HG03064 (cell line): ENCODE measurements at regions not wholly inside any gene's neighbourhood (a gene's known extent, or its start where the extent isn't known, plus 50 kb on each side); places are given as distances from the start of the nearest gene placed in this dataset.

Source experiments
- ATAC-seq: cut with Tn5 transposase; IDR thresholded peaks from one replicate; pipeline ENCODE4 v1.9.1; 2021; ENCODE audit warnings: low read depth; ENCODE audit not compliant: unreplicated experiment

DNA sequence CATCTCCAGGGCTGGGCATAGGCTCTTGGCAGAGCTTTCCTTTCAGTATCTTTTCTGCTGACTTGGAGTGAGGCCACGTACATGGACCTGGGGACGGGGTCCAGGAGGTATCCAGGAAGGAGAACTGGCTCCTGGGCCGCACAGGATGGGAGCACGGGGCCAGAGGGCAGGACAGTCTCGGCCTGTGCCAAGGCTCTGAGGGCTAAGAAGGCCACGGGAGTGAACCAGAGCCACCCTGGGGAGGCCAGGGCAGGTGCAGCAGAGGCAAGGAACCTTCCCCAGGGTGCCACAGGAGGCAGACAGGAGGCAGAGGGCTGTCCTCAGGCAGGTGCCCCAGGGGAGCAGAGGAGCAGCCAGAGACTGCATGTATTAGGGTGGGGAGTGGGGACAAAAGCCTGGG lies 50.3 kb downstream of the PLXNA1 start:
- ATAC-seq: no peak

DNA sequence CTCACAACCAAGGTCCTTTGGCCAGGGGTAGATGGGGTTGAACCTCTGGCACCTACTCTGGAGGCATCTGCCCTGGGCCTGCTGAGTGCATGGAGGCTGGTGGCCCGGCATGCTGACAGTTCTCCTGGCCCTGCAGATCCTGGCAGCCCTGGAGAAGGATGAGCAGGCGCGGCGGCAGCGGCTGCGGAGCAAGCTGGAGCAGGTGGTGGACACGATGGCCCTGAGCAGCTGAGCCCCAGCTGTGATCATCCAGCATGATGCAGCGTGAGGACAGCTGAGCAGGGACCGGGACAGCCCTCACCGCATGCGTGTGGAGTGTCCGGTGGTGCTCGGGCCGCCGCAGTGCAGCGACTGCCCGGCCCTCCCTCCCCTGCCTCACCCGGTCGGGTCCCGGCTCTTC lies 50.9 kb downstream of the PLXNA1 start:
- no peak for ATAC-seq

DNA sequence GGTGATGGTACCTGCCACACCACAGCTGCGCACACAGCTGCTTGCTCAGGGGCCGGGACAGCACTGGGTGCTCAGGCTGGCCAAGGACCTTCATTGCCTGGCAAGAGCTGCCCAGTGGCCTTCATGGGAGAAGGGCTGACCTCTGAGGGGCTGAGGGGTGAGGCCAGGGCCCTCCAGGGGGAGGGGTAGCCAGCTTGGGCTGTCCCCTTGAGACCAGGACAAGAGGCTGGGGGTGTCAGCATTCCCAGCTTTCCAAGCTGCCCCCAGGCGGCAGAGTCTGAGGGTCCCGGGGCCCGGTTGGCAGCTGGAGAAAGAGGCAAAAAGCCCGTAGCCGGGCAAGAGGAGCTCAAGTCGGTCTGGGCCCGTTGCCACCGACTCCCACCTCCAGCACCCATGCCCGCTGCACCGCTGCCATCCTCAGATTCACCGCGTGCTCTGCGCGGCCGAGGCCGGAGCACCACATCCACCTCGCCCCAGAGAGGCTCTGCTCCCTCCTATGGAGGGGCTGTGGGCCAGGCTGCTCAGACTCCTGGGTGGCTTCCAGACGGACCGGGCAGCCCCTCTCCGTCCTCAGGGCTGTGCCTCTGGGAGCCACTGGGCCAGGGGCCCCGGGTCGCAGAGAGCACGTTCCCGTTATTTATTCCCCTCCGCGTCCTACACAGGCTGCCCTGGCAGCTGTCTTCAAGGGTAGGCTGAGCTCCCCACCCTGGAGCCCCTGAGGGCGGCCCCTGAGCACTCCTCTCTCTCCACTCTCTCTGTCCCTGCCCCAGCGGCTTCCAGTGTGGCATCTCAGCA lies 51.5 kb downstream of the PLXNA1 start:
- ATAC-seq: no peak

DNA sequence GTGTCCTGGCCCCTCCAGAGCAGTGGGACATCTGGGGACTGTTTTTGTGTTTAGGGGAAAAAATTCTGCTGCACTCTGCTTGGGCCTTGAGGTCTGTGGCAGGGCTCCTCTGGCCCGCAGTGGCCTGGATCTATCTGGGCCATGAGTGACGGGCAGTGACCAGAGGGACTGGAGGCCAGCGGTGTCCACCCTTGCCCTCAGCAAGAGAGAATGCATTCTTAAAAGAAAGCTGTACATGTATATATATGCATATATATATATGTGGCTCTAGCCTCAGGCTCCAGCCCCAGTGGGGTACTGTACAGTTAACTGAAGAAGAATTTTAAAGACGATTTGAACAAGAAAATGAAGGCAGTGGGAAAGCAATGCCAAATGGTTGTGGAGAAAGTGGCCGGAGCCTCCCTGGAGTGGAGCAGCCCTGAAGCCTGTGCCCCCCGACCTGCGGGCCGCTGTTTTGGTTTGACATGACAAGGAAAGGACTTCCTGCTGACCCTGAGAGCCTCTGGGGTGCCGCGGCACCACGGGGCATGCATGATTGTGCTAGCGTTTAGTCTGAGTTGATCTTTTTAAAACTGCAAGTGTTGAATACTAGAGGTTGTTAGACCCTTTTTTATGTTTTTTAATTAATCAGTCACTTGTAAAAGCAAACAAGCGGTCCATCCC lies 52.2 kb downstream of the PLXNA1 start:
- ATAC-seq: no peak

DNA sequence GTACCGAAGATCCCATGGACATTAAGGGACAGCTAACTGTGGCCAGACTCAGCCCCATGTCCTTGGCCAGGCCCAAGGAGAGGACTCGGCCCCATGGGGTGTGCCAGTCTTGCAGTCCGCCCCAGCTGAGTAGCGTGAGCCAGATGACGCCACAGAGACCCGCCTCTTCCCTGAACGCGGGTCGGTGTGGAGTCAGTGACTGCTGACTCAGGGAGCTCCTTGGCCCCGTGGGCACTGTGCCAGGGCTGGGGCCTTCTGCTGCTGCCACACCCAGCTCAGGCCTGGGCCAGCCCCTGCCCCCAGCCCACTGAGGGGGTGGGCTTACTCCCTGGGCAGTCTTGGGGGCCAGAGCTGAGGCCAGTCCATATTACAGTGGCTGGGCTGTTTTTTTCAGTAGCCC lies 52.8 kb downstream of the PLXNA1 start:
- ATAC-seq: no peak

DNA sequence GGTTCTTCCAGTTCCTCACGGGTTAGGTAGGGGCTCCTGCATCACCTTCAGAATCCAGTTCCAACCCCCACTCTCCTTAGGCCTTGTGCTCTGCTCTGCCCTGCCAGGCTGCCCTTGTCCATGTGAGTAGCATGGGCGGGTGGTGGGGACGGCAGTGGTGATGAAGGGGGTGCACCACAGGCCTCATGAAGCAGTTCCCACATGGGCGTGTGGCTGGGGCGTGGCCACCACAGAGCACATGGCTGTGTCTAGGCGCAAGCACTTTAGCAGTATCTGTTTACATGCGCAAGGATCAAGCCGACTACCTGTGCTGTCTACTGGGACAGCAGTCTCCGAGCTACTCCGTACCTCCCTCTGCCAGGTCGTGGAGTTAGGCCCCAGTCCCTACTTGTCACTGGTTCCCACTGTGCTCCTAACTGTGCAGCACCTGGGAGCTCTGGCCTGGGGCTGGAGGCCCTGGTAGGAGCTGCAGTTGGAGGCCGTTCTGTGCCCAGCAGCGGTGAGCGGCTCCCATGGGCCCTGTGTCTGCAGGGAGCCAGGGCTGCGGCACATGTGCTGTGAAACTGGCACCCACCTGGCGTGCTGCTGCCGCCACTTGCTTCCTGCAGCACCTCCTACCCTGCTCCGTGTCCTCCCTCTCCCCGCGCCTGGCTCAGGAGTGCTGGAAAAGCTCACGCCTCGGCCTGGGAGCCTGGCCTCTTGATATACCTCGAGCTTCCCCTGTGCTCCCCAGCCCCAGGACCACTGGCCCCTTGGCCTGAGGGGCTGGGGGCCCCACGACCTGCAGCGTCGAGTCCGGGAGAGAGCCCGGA lies 53.5 kb downstream of the PLXNA1 start:
- no peak for ATAC-seq

DNA sequence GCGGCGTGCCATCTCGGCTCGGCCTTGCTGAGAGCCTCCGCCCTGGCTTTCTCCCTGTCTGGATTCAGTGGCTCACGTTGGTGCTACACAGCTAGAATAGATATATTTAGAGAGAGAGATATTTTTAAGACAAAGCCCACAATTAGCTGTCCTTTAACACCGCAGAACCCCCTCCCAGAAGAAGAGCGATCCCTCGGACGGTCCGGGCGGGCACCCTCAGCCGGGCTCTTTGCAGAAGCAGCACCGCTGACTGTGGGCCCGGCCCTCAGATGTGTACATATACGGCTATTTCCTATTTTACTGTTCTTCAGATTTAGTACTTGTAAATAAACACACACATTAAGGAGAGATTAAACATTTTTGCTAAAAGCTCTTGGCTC lies 54.1 kb downstream of the PLXNA1 start:
- no peak for ATAC-seq

DNA sequence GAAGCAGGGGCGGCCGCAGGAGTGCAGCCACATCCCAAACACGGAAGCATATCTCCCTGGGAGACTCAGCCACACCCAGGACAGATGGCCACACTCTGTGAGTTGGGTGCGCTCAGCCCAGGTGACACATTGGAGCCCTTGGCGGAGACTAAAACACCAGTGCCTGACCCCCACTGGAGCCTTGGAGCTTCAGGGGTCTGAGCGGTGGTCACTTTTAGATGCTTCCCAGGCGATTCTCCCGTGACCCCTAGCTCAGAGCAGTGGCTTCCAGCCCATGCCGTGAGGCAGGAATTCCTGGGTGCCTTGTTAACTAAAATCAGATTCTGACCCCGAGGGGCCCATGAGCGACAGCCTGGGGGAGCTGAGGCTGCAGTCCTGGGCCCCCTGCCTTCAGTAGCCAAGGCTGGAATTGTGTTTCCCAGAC lies 54.5 kb downstream of the PLXNA1 start:
- no peak for ATAC-seq

DNA sequence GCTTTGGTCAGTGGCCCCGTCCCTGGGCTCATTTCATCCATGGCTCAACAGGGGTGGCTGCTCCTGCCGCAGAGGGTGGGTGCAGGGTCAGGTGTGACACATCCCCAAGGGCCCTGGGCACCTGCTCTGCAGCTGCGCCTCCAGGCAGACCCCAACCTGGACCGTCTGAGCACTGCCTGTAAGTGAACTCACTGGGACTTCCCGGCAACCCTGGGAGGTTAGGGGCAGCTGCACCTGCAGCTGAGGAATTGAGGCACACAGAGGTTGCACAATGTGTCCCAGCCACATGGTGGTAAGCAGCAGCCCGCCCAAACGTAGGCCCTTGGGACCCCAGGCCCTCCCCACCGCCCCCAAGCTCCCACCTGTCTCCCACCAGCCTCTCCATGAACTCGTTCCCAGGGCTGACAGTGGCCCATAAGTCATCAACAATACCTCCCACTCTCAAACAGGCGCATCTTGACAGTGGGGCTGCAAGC lies 55.1 kb downstream of the PLXNA1 start:
- no peak for ATAC-seq

DNA sequence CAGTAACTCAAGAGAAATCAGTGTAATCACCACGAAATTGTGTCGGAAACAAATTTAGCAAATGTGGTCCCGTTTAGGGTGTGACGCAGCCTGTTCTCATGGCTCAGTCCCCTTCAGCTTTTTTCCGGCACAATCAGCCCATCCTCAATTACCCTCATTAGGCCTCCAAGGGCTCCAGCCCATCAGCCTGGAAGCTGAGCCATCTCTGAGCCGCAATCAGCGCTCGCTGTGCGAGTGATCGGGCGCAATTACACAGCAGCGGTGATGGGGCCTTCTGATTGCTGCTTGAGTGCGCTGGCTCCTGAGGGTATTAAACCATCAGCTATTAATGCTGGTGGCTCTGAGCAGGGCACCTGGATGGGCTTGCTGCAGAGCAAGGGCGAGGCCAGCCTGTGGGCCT lies 55.6 kb downstream of the PLXNA1 start:
- no peak for ATAC-seq

DNA sequence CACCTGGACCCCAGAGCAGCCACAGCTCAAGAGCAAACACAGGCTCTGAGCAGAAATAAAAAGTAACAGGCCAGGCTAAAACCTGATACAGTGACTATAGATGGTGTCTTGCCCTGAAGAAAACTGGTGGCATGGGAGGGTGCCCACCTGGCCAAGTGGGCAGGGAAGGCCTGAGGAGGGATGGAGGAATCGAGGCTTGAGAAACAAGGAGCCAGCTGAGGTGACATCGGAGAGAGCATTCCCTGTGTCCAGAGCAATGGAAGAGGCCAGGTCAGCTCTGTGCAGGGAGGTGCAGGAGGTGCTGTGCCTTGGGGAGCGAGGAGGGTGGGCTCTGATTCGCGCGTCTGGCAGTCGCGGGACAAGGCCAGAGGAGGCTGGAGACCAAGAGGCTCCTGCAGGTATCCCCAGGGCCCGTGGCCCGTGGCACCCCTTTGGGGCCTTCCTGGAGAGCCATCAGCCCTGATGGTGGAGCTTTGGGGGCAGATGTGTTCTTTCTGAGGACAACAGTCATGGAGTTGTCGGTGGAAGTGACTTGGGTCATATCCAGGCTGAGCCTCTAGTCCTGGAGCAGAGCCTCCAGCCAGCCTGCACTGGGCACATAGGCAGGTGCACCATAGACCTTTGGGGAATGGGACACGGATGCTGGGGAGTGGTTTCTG lies 56.1 kb downstream of the PLXNA1 start:
- no peak for ATAC-seq

DNA sequence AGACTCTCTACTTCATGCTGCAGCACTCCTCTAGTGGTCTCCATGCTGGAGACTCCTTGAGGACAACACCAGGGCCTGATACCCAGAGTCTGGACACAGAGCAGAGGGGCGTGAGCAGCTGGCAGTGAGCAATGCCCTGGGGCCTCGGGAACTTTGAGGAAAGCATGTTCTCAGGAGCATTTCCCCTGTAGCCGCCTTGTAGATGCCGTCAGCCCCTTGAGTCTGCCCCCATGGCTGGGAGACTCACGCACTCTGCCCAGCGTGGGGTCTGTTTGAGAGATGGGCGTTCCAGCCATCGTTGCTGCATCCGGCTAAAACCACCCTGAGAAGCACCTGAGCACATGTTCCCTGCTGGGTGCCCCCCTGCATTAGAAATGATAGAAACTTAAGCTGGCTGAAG lies 56.8 kb downstream of the PLXNA1 start:
- no peak for ATAC-seq

DNA sequence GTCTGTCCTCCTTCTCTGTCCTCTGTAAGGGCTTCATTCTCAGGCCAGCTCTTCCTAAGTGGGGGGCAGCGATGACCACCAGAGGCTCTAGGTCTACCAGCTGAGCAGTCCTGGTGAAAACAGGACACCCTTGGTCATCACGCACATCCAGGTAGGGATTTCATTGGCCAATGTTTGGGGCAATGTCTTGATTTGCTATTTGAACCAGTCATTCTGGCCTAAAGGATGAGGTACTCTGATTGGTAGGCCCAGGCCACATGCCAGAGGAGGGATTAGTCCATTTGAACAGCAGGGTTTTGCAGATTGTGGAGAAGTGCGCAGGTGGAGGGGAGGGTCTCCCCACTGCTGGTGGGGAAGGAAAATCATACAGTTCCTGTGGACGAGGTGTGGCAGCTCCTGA lies 57.3 kb downstream of the PLXNA1 start:
- no peak for ATAC-seq

DNA sequence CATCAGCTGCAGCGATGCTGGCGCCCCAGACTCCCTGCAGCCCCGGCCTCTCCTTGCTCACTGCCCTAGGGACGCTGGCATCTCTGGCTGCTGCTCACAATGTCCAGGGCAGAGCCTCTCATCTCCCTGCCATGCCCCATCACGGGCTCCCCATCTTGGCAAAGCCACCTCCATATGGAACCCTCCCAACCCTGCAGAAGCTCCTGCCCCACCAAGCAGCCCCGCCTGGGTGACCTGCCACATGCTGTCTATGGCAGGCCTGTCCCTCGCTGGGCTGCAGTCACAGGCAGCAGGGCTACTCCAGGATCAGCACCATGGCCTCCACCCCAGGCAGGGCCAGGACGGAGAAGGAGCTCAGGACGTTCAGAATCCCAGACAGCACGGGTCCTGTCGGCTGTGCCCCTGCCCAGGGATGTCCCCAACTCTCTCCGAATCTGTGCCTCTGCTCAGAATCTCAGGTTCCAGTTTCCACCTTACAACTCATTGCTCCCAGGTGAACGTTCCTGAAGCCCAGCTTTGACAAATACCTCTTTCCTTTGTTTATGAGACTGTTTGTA lies 58.4 kb downstream of the PLXNA1 start:
- ATAC-seq: no peak

DNA sequence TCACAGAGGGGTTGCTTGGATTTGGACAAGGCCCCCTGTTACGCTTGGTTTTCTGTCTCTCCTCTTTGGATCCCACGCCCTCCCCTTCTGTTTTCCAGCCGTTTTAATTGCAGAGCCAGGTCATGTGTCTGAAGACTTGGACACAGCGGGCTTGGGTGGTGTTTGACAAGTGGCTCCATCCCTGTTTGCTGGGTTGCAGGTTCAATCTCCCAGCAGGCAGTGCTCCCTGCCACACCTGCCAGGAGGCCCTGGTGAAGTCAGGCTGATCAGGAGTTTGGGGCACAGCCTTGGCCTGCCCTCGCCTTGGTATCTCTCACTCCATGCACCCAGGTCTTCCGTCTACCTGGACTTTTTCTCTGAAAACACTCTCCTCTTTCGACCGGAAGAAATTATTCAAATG lies 59.0 kb downstream of the PLXNA1 start:
- ATAC-seq: no peak

DNA sequence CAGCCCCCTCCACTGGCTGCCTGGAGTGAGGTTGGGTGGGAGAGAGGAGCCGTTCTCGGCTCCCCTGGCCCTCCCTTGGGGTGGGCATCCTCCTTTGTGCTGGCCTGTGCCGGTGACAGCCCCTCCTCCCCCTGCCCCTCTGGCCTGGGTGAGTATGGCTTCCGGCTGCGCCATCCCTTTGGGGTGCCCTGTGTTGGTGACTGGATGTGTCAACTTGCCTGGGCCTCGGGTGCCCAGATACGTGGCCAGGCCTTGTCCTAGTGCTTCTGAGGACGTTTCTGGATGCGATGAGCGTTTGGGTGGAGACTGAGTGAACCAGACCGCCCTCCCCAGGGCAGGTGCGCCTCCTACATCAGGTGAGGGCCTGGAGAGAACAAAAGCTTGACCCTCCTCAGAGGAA lies 59.7 kb downstream of the PLXNA1 start:
- no peak for ATAC-seq

DNA sequence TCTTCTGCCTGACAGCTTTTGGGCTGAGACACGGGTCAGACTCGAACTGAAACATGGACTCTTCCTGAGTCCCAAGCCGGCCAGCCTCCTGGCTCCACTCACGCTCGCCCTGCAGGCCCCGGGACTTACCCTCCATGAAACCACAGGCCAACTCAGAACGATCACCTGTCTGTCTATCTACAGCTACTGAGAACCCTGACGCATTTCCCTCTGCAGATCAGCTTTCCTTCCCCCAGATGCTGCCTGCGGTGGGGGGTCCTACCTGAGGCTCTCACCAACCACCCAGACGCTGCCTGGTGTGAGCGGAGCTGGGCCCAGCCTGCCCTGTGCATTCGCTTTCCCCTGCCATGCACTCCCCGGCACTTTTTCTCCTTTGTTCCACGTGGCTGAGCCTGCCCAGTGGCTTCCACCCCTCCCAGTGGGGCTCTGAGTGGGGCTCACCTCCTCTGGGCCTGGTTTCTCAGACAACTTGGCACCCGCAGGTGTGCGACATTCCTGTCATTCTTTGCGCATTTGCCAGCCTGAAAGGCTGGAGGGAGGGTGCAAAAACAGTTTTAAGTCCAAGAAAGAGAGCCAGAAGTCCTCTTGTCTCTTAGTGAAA lies 60.2 kb downstream of the PLXNA1 start:
- ATAC-seq: no peak

DNA sequence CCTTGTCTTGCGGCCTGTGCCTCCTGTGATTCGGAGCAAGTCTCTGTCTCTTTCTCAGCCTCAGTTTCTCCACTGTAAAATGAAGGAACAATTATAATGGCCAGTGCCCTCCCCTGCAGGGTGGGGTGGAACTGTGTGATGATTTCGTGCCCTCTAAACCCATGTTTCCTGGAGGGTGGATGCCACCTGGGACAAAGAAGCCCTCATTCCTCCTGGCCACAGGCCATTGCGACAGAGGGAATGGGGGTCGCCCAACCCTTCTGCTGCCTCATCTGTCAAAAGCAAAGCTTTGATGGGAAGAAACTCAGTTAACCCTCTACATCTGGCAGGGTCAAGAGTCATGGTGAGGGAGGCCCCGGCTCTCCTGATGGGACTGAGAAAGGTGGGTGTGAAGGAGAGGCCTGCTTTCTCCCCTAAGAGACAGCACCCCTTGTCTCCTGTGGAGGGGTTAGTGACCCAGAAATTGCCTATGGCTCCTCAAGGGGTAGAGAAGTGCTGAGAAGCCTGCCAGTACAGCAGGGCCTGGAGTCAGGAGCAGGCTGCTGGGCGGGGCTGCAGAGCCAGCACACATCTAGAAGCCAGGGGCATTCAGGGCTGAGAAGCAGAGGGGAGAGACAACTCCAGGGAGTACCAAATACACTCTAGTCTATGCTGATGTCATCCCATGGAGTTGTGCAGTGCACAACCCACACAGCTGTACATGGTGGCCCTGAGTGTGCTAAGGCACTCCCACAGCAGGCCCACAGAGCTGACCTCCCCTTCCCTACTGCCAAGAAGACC lies 61.0 kb downstream of the PLXNA1 start:
- ATAC-seq: no peak

DNA sequence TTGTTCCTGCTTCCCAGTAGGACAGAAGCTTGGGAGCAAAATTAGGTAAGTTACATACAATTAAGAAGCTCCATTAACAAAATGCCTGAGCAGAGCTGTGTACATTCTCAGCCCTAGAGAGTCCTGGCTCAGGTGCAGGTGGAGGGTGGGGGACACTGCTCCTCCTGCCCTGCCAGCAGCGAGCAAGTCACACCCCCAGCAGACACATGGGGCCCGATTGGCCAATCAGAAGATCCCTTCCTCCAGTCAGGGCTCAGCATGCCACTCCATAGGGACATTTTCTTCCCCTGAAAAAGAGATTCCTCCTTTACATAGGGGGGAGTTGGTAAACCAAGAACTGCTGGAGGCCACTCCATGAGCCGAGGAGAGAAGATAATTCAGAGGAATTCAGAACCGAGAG lies 62.1 kb downstream of the PLXNA1 start:
- ATAC-seq: no peak
